Esophagus muscularis mucosa (tissue), 4 donors: ENCODE measurements at regions not wholly inside any gene's neighbourhood (a gene's known extent, or its start where the extent isn't known, plus 50 kb on each side); places are given as distances from the start of the nearest gene placed in this dataset.

ENCODE experiments used
- DNase-seq: peaks from one replicate; pipeline ENCODE4 v3.0.0-alpha.2; 2017; ENCODE audit errors: extremely low spot score
- H3K27ac ChIP-seq, 4 donors: fragments of 200-600 bp; sonication (generic); replicated peaks in 1 of 4; 1 replicate in 3 of 4; 2 replicates in 1 of 4; pipeline ENCODE4 v1.5.1; 2016 to 2019; ENCODE audit warnings: mild to moderate bottlenecking in 1 of 4
- H3K27me3 ChIP-seq, 4 donors: fragments of 200-600 bp; sonication (generic); one replicate each; pipeline versions ENCODE4 v1.5.1 to v1.6.0; 2016 to 2019
- H3K36me3 ChIP-seq, 4 donors: fragments of 200-600 bp; sonication (generic); one replicate each; pipeline ENCODE4 v1.5.1; 2016 to 2019
- H3K4me1 ChIP-seq, 4 donors: fragments of 200-600 bp; sonication (generic); one replicate each; pipeline ENCODE4 v1.5.1; 2016 to 2019
- H3K4me3 ChIP-seq, 4 donors: fragments of 200-600 bp; sonication (generic); 1 replicate in 2 of 4; 2 replicates in 2 of 4; pipeline ENCODE4 v1.5.1; 2016 to 2019; ENCODE audit warnings: mild to moderate bottlenecking in 4 of 4, moderate library complexity in 1 of 4
- H3K9me3 ChIP-seq, 4 donors: fragments of 200-600 bp; sonication (generic); 1 replicate in 3 of 4; 2 replicates in 1 of 4; pipeline ENCODE4 v1.5.1; 2016 to 2019
- CTCF ChIP-seq, 3 experiments: fragments of 200-600 bp in 2 of 3; fragments of 450-650 bp in 1 of 3; sonication (generic) in 2 of 3; IDR thresholded peaks; one replicate each; pipeline ENCODE4 v1.5.1; 2017 to 2019; ENCODE audit warnings: antibody characterized with exemption in 3 of 3, mild to moderate bottlenecking in 2 of 3, moderate library complexity in 1 of 3
- EP300 ChIP-seq: sonication (generic); formaldehyde crosslinking; IDR thresholded peaks from one replicate; pipeline ENCODE4 v1.6.1; 2017; ENCODE audit warnings: antibody characterized with exemption
- POLR2A ChIP-seq: fragments of 450-650 bp; IDR thresholded peaks from one replicate; pipeline ENCODE4 v1.6.1; 2017; ENCODE audit warnings: antibody characterized with exemption, moderate library complexity, mild to moderate bottlenecking, low read depth
- POLR2AphosphoS5 ChIP-seq, 2 donors: sonication (generic); formaldehyde crosslinking; IDR thresholded peaks; one replicate each; pipeline ENCODE4 v1.6.1; 2017; ENCODE audit warnings: antibody characterized with exemption in 2 of 2
- WGBS: methylation state at CpG from one replicate; pipeline ENCODE4 v1.1.5; 2018; 5-methylcytosine and 5-hydroxymethylcytosine counted together
- intact Hi-C: fragments of 100-400 bp; cut with DNase I; formaldehyde crosslinking; loops from one replicate; pipeline ENCODE4 v1.15.1; 2023

DNA sequence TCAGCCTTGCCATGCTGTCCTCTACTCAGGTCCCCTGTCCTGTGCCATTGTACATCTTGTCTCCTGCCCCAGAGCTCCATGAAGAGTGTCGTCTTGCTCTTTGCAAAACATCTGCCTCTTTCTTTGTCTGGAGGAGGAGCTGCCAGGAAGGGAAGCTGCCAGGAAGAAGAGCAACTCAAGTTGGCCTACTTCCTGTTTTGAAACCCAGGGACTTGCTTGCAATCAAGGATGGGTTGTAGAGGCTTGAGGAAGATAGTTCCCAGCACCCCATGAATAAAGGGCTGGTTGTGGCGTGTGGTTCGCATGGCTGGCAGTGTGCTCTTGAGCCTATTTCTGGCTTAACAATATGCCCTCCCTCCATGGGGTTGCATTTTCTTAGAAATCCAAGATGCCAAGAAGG lies 53.0 kb upstream of the CPEB4 start:
- no peaks in the 10 kb centered on the region for H3K9me3 ChIP-seq
- 76% methylated on average over 3 of the region's 3 CpGs for WGBS
- peaks cover 3 to 20% (median 18%) of the 10 kb centered on the region in 4 donors for H3K4me1 ChIP-seq
- no peaks in the 10 kb centered on the region for H3K36me3 ChIP-seq
- TF ChIP-seq CTCF (IDR thresholded peaks at IDR 0.05) = no peak
- TF ChIP-seq POLR2A = no peak
- TF ChIP-seq POLR2AphosphoS5 (IDR thresholded peaks at IDR 0.05) = no peak
- H3K27ac ChIP-seq = no peak overlapping the region
- H3K27me3 ChIP-seq = no peaks in the 10 kb centered on the region
- H3K4me3 ChIP-seq = no peak overlapping the region
- intact Hi-C loops = no loop called here
- DNase-seq = no peak

DNA sequence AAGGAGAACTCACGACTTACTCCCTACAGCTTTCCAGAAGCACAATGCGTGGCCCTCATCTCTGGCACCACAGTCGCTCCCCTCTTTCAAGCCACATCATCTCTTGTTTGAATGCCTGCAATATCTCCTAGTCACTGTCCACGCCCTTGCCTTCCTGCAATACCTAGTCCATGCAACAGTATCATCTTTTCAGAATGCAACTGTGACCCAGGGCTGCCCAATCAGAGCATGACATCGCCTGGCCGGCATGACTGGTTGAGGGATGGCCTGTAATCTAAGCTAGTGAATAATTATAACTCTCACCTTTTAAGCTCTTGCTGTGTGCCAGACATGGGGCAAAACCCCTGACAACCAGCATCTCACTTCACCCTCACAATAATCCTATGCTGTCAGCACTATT lies 52.5 kb upstream of the CPEB4 start:
- TF ChIP-seq CTCF (IDR thresholded peaks at IDR 0.05) (no peak), EP300 (no peak), POLR2A (no peak), POLR2AphosphoS5 (IDR thresholded peaks at IDR 0.05) (no peak)
- Histone ChIP-seq H3K27me3 (no peaks in the 10 kb centered on the region), H3K27ac (no peak overlapping the region), H3K4me1 (peaks cover 3 to 20% (median 18%) of the 10 kb centered on the region in 4 donors), H3K9me3 (no peaks in the 10 kb centered on the region), H3K36me3 (no peaks in the 10 kb centered on the region), H3K4me3 (no peak overlapping the region)
- DNase-seq = no peak
- 61% methylated on average over 5 of the region's 6 CpGs for WGBS
- intact Hi-C loops = no loop called here

DNA sequence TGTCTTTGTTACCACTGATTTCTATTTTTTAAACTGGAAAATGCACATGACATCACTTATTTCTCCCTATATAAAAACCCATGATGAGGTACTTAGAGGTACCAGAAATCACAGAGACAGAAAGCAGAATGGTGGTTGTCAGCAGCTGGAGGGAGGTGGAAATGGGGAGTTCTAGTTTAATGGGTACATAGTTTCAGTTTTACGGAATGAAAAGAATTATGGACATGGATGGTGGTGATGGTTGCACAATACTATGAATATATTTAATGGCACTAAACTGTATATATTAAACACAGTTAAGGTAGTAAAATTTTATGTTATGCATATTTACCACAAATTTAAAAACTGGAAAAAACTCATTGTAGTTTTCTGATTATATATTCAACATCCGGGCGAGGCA lies 50.5 kb upstream of the CPEB4 start:
- WGBS = 99% methylated on average over 3 of the region's 3 CpGs
- TF ChIP-seq EP300 (no peak), CTCF (IDR thresholded peaks at IDR 0.05) (no peak), POLR2AphosphoS5 (IDR thresholded peaks at IDR 0.05) (no peak), POLR2A (no peak)
- Histone ChIP-seq H3K9me3 (no peaks in the 10 kb centered on the region), H3K4me3 (no peak overlapping the region), H3K36me3 (no peaks in the 10 kb centered on the region), H3K27ac (no peak overlapping the region), H3K4me1 (peaks cover 3 to 16% (median 16%) of the 10 kb centered on the region in 4 donors), H3K27me3 (no peaks in the 10 kb centered on the region)
- intact Hi-C loops = no loop called here
- no peak for DNase-seq
